DMS 273 treated with DMSO at 0.1 percent for 48 hours (cell line): ENCODE measurements at regions not wholly inside any gene's neighbourhood (a gene's known extent, or its start where the extent isn't known, plus 50 kb on each side); places are given as distances from the start of the nearest gene placed in this dataset.
"Not testable (repeated sequence)": the region's sequence is repeated elsewhere in the genome, so short reads cannot be mapped to it uniquely, and the experiment has no call there.

Experiments used
- DNase-seq: peaks from one replicate; lab custom pipeline; 2025; lab: John Stamatoyannopoulos, UW

- no peak for DNase-seq
These were observed 127.2 kb downstream of the HS3ST3B1 start for GRCh38 chr17:14427900-14428647.

DNA sequence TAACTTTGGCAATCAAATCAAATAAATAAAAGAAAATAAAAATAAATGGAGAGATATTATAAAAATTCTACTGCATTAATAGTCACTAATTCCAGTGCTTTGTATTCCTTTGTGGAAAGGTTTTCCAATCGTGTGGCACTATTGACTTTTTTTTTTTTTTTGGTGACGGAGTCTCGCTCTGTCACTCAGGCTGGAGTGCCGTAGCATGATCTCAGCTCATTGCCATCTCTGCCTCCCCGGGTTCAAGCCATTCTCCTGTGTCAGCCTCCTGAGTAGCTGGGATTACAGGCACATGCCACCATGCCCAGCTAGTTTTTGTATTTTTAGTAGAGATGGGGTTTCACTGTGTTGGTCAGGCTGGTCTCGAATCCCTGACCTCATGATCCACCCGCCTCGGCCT lies 122.3 kb downstream of the HS3ST3B1 start:
- not testable (repeated sequence) for DNase-seq

GRCh38 chr17:14417336-14417735 lies 116.5 kb downstream of the HS3ST3B1 start:
- DNase-seq, result no peak

DNA sequence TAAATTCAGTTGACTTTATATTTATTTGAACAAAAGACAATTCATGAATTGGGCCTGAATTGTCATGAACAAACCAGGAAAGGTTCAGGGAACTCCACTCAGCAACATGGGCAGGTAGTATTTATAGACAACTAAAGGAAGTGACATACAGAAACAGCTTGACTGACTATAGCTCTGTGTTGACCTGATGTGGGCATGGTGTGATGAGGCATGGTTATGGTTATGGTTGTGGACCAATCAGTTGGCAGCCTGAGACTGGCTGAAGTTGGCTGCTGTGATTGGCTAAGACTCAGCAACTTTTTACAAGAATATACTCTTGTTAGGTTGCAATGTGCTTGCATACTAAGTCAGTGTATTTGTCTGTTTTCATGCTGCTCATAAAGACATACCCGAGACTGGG lies 108.4 kb downstream of the HS3ST3B1 start:
- no peak for DNase-seq

DNA sequence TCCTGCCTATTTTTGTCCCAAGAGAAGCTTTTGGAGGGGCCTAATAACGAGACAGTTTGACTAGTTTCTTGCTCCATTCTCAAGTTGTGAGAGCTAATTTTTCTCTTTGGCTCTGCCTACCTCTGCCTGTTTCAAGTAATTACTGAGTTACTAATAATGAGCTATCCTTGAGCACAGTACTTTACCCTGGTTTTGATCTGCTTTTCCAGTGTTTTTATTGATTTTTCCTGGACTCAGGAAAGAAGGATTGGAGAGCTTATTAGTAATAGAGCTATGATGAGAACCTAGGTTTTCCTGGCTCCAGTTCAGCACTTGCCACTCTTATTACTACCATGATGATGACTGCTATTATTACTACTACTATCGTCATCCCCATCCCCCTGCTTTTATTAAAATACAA lies 106.7 kb downstream of the HS3ST3B1 start:
- DNase-seq, result no peak

GRCh38 chr17:14405189-14405588 lies 104.3 kb downstream of the HS3ST3B1 start:
- DNase-seq, result no peak
